Esophagus muscularis mucosa (tissue), 3 donors: ENCODE measurements at regions not wholly inside any gene's neighbourhood (a gene's known extent, or its start where the extent isn't known, plus 50 kb on each side); places are given as distances from the start of the nearest gene placed in this dataset.

ENCODE experiments used
- POLR2A ChIP-seq: fragments of 450-650 bp; IDR thresholded peaks from one replicate; pipeline ENCODE4 v1.6.1; 2017; ENCODE audit warnings: antibody characterized with exemption, moderate library complexity, mild to moderate bottlenecking, low read depth
- POLR2AphosphoS5 ChIP-seq, 2 donors: sonication (generic); formaldehyde crosslinking; IDR thresholded peaks; one replicate each; pipeline ENCODE4 v1.6.1; 2017; ENCODE audit warnings: antibody characterized with exemption in 2 of 2
- TF ChIP-seq, protein P1 (sequence below), 3 experiments: fragments of 200-600 bp in 2 of 3; fragments of 450-650 bp in 1 of 3; sonication (generic) in 2 of 3; IDR thresholded peaks; one replicate each; pipeline ENCODE4 v1.5.1; 2017 to 2019; ENCODE audit warnings: antibody characterized with exemption in 3 of 3, mild to moderate bottlenecking in 2 of 3, moderate library complexity in 1 of 3

DNA sequence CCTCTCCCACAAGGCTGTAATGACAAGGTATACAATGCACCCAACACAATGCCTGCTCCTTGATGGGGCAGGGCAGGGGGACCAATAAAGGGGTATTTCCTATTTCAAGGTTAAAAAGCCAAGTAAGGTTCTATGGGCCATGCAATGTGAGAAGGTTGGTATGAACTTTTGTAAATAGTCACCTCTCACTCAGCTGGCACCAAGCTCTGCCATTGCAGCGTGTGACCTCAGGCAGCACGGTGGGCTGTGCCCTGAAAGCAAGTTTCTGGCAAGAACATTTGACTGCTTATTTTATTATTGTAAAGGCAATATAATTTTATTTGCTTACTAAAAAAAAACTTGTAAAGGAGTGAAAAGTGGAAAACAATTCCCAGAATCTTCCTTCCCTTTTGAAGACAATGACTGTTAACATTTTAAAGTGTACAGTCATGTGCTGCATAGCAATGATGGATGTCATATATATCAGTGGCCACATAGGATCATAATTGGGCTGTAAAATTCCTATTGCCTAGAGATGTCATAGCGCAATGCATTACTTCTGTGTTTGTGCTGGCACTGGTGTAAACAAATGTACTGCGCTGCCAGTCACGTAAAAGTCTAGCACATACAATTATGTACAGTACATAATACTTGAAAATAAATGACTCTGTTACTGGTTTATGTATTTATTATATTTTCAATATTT is 167.3 kb upstream of the RORA start:
- TF ChIP-seq POLR2A (no peak), POLR2AphosphoS5 (IDR thresholded peaks at IDR 0.05) (no peak)
- TF ChIP-seq, protein P1, sequence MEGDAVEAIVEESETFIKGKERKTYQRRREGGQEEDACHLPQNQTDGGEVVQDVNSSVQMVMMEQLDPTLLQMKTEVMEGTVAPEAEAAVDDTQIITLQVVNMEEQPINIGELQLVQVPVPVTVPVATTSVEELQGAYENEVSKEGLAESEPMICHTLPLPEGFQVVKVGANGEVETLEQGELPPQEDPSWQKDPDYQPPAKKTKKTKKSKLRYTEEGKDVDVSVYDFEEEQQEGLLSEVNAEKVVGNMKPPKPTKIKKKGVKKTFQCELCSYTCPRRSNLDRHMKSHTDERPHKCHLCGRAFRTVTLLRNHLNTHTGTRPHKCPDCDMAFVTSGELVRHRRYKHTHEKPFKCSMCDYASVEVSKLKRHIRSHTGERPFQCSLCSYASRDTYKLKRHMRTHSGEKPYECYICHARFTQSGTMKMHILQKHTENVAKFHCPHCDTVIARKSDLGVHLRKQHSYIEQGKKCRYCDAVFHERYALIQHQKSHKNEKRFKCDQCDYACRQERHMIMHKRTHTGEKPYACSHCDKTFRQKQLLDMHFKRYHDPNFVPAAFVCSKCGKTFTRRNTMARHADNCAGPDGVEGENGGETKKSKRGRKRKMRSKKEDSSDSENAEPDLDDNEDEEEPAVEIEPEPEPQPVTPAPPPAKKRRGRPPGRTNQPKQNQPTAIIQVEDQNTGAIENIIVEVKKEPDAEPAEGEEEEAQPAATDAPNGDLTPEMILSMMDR (IDR thresholded peaks at IDR 0.05), result no peak
